Activated CD4-positive, alpha-beta T cell treated with anti-CD3 and anti-CD28 coated beads, Interleukin-2, amount 10 ng/mL, durations not matched to agents 24 days and 14 days (primary cell): ENCODE measurements at regions not wholly inside any gene's neighbourhood (a gene's known extent, or its start where the extent isn't known, plus 50 kb on each side); places are given as distances from the start of the nearest gene placed in this dataset.

Source experiments
- DNase-seq: peaks from one replicate; pipeline ENCODE4 v3.0.0; 2022
- H3K27ac Mint-ChIP-seq: one replicate; pipeline ENCODE4 v1.8.0; 2022; ENCODE audit warnings: mild to moderate bottlenecking, mixed read lengths
- H3K27me3 Mint-ChIP-seq: one replicate; pipeline ENCODE4 v1.8.0; 2022; ENCODE audit warnings: mixed read lengths
- H3K36me3 Mint-ChIP-seq: one replicate; pipeline ENCODE4 v1.8.0; 2022; ENCODE audit warnings: low read depth, mild to moderate bottlenecking, mixed read lengths
- H3K4me1 Mint-ChIP-seq: one replicate; pipeline ENCODE4 v1.8.0; 2021; ENCODE audit warnings: mixed read lengths
- H3K4me3 Mint-ChIP-seq: one replicate; pipeline ENCODE4 v1.8.0; 2022; ENCODE audit warnings: mild to moderate bottlenecking, moderate library complexity, mixed read lengths
- H3K9me3 Mint-ChIP-seq: one replicate; pipeline ENCODE4 v1.8.0; 2021; ENCODE audit warnings: mixed read lengths
- intact Hi-C: fragments of 100-400 bp; cut with micrococcal nuclease; formaldehyde crosslinking; loops from one replicate; pipeline ENCODE4 v1.15.1; 2023

- Mint-ChIP-seq H3K4me1 (no peaks in the 10 kb centered on the region), H3K27ac (no peak overlapping the region), H3K9me3 (peaks cover 4% of the 10 kb centered on the region), H3K4me3 (no peak overlapping the region), H3K36me3 (no peaks in the 10 kb centered on the region), H3K27me3 (no peaks in the 10 kb centered on the region)
- intact Hi-C loops = no loop called here
- DNase-seq = no peak
Observed at GRCh38 chr1:83546874-83547273, 452.1 kb downstream of the TTLL7 start.

GRCh38 chr1:83545066-83545862 lies 453.7 kb downstream of the TTLL7 start:
- H3K9me3 Mint-ChIP-seq = peaks cover 8% of the 10 kb centered on the region
- H3K36me3 Mint-ChIP-seq = no peaks in the 10 kb centered on the region
- no peak for DNase-seq
- no peak overlapping the region for H3K4me3 Mint-ChIP-seq
- no peaks in the 10 kb centered on the region for H3K27me3 Mint-ChIP-seq
- intact Hi-C loops = no loop called here
- no peak overlapping the region for H3K27ac Mint-ChIP-seq
- H3K4me1 Mint-ChIP-seq = no peaks in the 10 kb centered on the region

GRCh38 chr1:83543222-83543973 lies 455.5 kb downstream of the TTLL7 start:
- peaks cover 8% of the 10 kb centered on the region for H3K9me3 Mint-ChIP-seq
- H3K36me3 Mint-ChIP-seq = no peaks in the 10 kb centered on the region
- H3K27me3 Mint-ChIP-seq = no peaks in the 10 kb centered on the region
- DNase-seq = no peak
- H3K27ac Mint-ChIP-seq = no peak overlapping the region
- intact Hi-C loops = no loop called here
- H3K4me1 Mint-ChIP-seq = no peaks in the 10 kb centered on the region
- no peak overlapping the region for H3K4me3 Mint-ChIP-seq

- Mint-ChIP-seq H3K27ac (no peak overlapping the region), H3K36me3 (no peaks in the 10 kb centered on the region), H3K4me1 (no peaks in the 10 kb centered on the region), H3K27me3 (no peaks in the 10 kb centered on the region), H3K4me3 (no peak overlapping the region), H3K9me3 (peaks cover 5% of the 10 kb centered on the region)
- no peak for DNase-seq
- intact Hi-C loops = no loop called here
Observed at GRCh38 chr1:83531521-83532309, 467.2 kb downstream of the TTLL7 start.

GRCh38 chr1:83530506-83530905 lies 468.4 kb downstream of the TTLL7 start:
- DNase-seq = no peak
- no peak overlapping the region for H3K4me3 Mint-ChIP-seq
- peaks cover 8% of the 10 kb centered on the region for H3K9me3 Mint-ChIP-seq
- no peak overlapping the region for H3K27ac Mint-ChIP-seq
- no peaks in the 10 kb centered on the region for H3K4me1 Mint-ChIP-seq
- no peaks in the 10 kb centered on the region for H3K27me3 Mint-ChIP-seq
- intact Hi-C loops = no loop called here
- H3K36me3 Mint-ChIP-seq = no peaks in the 10 kb centered on the region

GRCh38 chr1:83527987-83528386 lies 470.9 kb downstream of the TTLL7 start:
- H3K9me3 Mint-ChIP-seq = peaks cover 17% of the 10 kb centered on the region
- DNase-seq = no peak
- no peaks in the 10 kb centered on the region for H3K4me1 Mint-ChIP-seq
- no peaks in the 10 kb centered on the region for H3K36me3 Mint-ChIP-seq
- H3K27ac Mint-ChIP-seq = no peak overlapping the region
- H3K4me3 Mint-ChIP-seq = no peak overlapping the region
- intact Hi-C loops = loop anchor here (10.0 kb wide), 1 partner anchor 57 kb away; no protein-coding TSS in a partner anchor
- no peaks in the 10 kb centered on the region for H3K27me3 Mint-ChIP-seq

- Mint-ChIP-seq H3K36me3 (peaks cover 2% of the 10 kb centered on the region), H3K9me3 (peaks cover 18% of the 10 kb centered on the region), H3K27ac (no peak overlapping the region), H3K27me3 (no peaks in the 10 kb centered on the region), H3K4me3 (no peak overlapping the region), H3K4me1 (peaks cover 11% of the 10 kb centered on the region)
- no peak for DNase-seq
- intact Hi-C loops = loop anchor here (10.0 kb wide), 1 partner anchor 64 kb away; no protein-coding TSS in a partner anchor
Observed at GRCh38 chr1:83520797-83521196, 478.1 kb downstream of the TTLL7 start.

- no peaks in the 10 kb centered on the region for H3K27me3 Mint-ChIP-seq
- intact Hi-C loops = no loop called here
- H3K9me3 Mint-ChIP-seq = peaks cover 11% of the 10 kb centered on the region
Observed at GRCh38 chr1:83516369-83516768, 482.6 kb downstream of the TTLL7 start.

GRCh38 chr1:83515578-83516154 lies 483.3 kb downstream of the TTLL7 start:
- intact Hi-C loops = loop anchor here (2.0 kb wide), 1 partner anchor 27 kb away; no protein-coding TSS in a partner anchor
- Mint-ChIP-seq H3K36me3 (peaks cover 13% of the 10 kb centered on the region), H3K27ac (peak overlapping the region; percentile 92), H3K9me3 (peaks cover 15% of the 10 kb centered on the region), H3K27me3 (no peaks in the 10 kb centered on the region), H3K4me3 (peak overlapping the region; percentile 49), H3K4me1 (peaks cover 26% of the 10 kb centered on the region)
- DNase-seq = peak; percentile 73

More at GRCh38 chr1:83516369-83516768, 482.6 kb downstream of the TTLL7 start:
- Mint-ChIP-seq H3K36me3 (peaks cover 11% of the 10 kb centered on the region), H3K4me1 (peaks cover 27% of the 10 kb centered on the region), H3K27ac (peak overlapping the region; percentile 92), H3K4me3 (no peak overlapping the region)
- no peak for DNase-seq

GRCh38 chr1:83512373-83513193 lies 486.3 kb downstream of the TTLL7 start:
- Mint-ChIP-seq H3K9me3 (peaks cover 19% of the 10 kb centered on the region), H3K4me1 (peaks cover 49% of the 10 kb centered on the region), H3K4me3 (no peak overlapping the region), H3K27me3 (no peaks in the 10 kb centered on the region), H3K36me3 (peaks cover 16% of the 10 kb centered on the region), H3K27ac (no peak overlapping the region)
- DNase-seq = no peak
- intact Hi-C loops = no loop called here

GRCh38 chr1:83511146-83511726 lies 487.7 kb downstream of the TTLL7 start:
- Mint-ChIP-seq H3K27ac (no peak overlapping the region), H3K9me3 (peaks cover 19% of the 10 kb centered on the region), H3K27me3 (no peaks in the 10 kb centered on the region), H3K4me1 (peaks cover 54% of the 10 kb centered on the region), H3K36me3 (peaks cover 16% of the 10 kb centered on the region), H3K4me3 (no peak overlapping the region)
- no peak for DNase-seq
- intact Hi-C loops = no loop called here

- Mint-ChIP-seq H3K4me3 (no peak overlapping the region), H3K36me3 (peaks cover 17% of the 10 kb centered on the region), H3K27ac (peak overlapping the region; percentile 94), H3K4me1 (peaks cover 47% of the 10 kb centered on the region), H3K9me3 (peaks cover 21% of the 10 kb centered on the region), H3K27me3 (no peaks in the 10 kb centered on the region)
- intact Hi-C loops = no loop called here
- no peak for DNase-seq
Observed at GRCh38 chr1:83509301-83509781, 489.6 kb downstream of the TTLL7 start.
